ENCODE measurements at regions not wholly inside any gene's neighbourhood (a gene's known extent, or its start where the extent isn't known, plus 50 kb on each side); places are given as distances from the start of the nearest gene placed in this dataset.

DNA sequence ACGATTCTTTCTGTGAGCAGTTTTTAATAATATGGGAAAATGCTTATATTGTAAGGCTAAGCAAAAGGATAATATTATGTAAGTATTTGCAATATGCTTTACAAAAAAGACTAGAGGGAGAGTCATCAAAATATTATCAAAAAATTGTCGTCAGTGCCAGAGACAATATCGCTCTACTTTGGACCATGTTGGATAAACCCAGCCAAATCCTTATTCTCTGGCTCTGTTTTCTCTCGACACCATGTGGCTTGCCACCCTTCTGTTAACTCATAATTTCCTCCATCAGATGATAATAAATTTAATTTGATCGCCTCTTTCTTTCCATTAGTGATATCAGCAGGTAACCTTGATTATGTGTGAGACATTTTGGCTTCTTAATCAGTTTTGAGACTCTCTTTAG is 129.9 kb downstream of the CDC42EP3 start:
- no peak for DNase-seq
- Mint-ChIP-seq H3K4me3 (no peak overlapping the region), H3K4me1 (no peaks in the 10 kb centered on the region), H3K36me3 (ENCODE audit: low read depth) (no peaks in the 10 kb centered on the region), H3K27ac (no peak overlapping the region), H3K27me3 (peaks cover 38% of the 10 kb centered on the region), H3K9me3 (no peaks in the 10 kb centered on the region)
- intact Hi-C loops (cut with micrococcal nuclease): no loop called here

DNA sequence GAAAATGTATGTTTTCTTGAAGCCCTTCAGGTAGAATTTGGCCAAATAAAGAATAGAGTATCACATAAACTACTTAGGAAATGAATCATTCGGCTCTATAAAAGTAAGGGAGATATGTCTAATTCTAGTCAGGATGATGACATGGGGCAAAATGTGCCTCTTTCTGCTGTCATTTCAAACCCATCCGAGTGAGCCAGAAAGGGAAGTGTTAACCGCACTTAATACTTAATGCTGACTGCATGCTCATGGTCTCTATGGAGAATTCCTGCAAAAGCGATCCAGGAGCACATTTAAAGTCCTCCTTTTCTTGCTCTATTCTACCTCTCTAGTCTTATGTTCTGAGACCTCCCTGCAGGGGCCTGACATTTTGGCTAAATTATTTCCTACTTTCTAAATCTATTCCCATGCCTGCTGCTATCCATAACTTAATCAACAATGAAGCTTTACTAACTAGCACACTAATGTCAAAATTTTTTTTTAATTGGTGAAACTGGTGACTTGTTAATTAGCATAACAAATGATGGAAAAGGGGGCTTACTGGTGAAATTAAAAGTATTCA is 127.4 kb downstream of the CDC42EP3 start:
- H3K27me3 Mint-ChIP-seq: peaks cover 32% of the 10 kb centered on the region
- no peak overlapping the region for H3K27ac Mint-ChIP-seq
- no peaks in the 10 kb centered on the region for H3K36me3 Mint-ChIP-seq (ENCODE audit: low read depth)
- DNase-seq: peak; percentile 21
- intact Hi-C loops (cut with micrococcal nuclease): no loop called here
- H3K9me3 Mint-ChIP-seq: no peaks in the 10 kb centered on the region
- no peaks in the 10 kb centered on the region for H3K4me1 Mint-ChIP-seq
- no peak overlapping the region for H3K4me3 Mint-ChIP-seq

DNA sequence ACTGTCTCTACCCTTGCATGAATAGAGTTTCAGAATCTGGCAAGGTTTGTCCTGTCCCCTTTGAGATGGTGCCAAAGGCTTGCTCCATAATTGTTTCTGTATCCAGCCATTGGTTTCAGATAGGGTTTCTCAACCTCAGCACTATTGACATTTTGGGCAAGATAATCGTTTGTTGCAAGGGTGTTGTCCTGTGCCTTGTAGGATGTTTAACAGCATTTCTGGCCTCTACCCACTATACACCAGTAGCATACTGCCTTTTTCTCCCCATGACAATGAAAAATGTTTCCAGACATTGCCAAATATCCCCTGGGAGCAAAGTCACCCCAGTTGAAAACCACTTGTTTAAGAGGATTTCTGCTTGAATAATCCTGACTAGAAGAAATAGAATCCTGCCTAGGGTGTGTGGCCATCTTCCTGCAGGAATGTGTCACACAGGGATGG is 126.8 kb downstream of the CDC42EP3 start:
- no peak overlapping the region for H3K4me3 Mint-ChIP-seq
- no peaks in the 10 kb centered on the region for H3K36me3 Mint-ChIP-seq (ENCODE audit: low read depth)
- no peaks in the 10 kb centered on the region for H3K9me3 Mint-ChIP-seq
- peak; percentile 24 for DNase-seq
- intact Hi-C loops (cut with micrococcal nuclease): no loop called here
- H3K27me3 Mint-ChIP-seq: peaks cover 30% of the 10 kb centered on the region
- H3K4me1 Mint-ChIP-seq: peaks cover 1% of the 10 kb centered on the region
- H3K27ac Mint-ChIP-seq: no peak overlapping the region

DNA sequence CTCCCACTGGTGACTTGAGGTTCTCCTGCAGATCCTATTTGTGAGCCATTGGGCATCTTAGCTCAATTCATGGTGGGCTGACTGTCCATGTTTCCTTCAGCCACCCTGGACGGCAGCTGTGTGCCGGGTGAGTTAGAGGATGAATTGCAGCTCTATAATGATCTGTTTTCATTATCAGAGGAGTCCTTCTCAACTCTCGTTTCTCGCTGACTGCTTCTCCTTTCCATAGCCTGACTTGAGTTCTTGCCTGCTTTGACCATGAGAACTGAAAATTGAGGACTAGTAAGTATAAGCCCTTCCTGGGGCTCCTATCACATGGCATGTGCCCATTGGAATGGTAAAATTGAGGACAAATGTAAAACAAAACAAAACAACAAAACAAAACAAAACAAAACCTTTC is 121.8 kb downstream of the CDC42EP3 start:
- Mint-ChIP-seq H3K4me1 (peaks cover 6% of the 10 kb centered on the region), H3K4me3 (no peak overlapping the region), H3K9me3 (no peaks in the 10 kb centered on the region), H3K36me3 (ENCODE audit: low read depth) (no peaks in the 10 kb centered on the region), H3K27ac (no peak overlapping the region), H3K27me3 (peaks cover 8% of the 10 kb centered on the region)
- intact Hi-C loops (cut with micrococcal nuclease): no loop called here
- DNase-seq: peak; percentile 40

DNA sequence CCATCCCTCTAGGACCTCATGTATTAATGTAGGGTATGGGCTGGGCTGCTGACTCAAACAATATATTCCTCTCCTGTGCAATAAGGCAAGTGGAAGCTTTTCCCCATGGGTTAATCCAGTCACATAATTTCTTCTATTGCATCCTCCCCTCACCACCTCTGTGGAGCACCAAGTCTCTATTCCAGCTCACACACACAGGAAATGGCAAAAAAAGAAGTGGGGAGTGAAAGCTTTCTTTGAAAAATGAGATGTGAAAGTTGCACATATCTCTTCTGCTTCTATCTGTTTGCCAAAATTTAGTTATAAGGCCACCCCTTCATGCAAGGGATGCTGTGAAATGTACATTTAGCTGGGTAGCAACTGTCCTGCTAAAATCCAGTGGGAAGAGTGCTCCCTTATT is 121.3 kb downstream of the CDC42EP3 start:
- H3K4me1 Mint-ChIP-seq: peaks cover 6% of the 10 kb centered on the region
- H3K4me3 Mint-ChIP-seq: no peak overlapping the region
- H3K27ac Mint-ChIP-seq: no peak overlapping the region
- H3K27me3 Mint-ChIP-seq: peaks cover 3% of the 10 kb centered on the region
- peak; percentile 39 for DNase-seq
- intact Hi-C loops (cut with micrococcal nuclease): no loop called here
- H3K9me3 Mint-ChIP-seq: no peaks in the 10 kb centered on the region
- H3K36me3 Mint-ChIP-seq (ENCODE audit: low read depth): no peaks in the 10 kb centered on the region

DNA sequence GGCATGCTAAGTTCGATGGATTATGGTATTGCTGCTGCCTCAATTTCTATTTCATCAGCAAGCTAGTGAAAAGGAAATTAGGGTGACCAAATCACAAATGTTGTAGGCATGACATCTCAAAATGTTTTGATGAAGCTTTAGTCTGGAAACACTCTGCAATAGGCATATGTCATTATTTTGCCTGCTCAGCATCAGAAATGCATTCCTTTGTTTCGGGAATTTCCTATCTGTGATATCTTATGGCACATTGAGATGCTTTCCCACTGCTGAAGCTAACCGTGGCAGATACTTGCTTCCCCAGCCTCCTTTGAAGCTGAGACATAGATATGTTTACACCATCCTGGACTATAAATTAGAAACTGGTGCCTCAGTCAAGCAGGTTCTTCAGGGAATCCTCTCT is 119.7 kb downstream of the CDC42EP3 start:
- no peaks in the 10 kb centered on the region for H3K27me3 Mint-ChIP-seq
- H3K4me3 Mint-ChIP-seq: no peak overlapping the region
- no peak overlapping the region for H3K27ac Mint-ChIP-seq
- intact Hi-C loops (cut with micrococcal nuclease): no loop called here
- peaks cover 6% of the 10 kb centered on the region for H3K4me1 Mint-ChIP-seq
- peak; percentile 6 for DNase-seq
- no peaks in the 10 kb centered on the region for H3K9me3 Mint-ChIP-seq
- H3K36me3 Mint-ChIP-seq (ENCODE audit: low read depth): no peaks in the 10 kb centered on the region

DNA sequence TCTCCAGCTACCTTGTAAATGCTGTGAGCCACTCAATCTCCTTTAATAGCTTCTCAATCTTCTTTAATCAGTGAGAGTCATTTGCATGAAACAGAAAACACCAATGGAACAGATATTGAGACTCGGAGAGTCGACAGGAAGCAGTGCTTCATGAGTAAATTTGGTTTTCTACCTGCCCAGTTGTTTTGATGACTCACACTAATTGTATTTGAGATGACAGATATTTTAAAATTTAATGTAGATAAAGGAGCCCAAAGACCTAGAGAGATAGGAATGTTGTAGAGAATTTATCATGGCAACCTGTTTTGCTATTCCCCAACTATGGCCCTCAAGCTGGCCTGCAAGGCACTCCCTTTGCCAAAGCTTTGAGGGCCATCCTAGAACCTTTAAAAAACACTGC is 119.1 kb downstream of the CDC42EP3 start:
- H3K27ac Mint-ChIP-seq: no peak overlapping the region
- peaks cover 6% of the 10 kb centered on the region for H3K4me1 Mint-ChIP-seq
- H3K27me3 Mint-ChIP-seq: no peaks in the 10 kb centered on the region
- no peaks in the 10 kb centered on the region for H3K9me3 Mint-ChIP-seq
- intact Hi-C loops (cut with micrococcal nuclease): no loop called here
- DNase-seq: peak; percentile 28
- no peaks in the 10 kb centered on the region for H3K36me3 Mint-ChIP-seq (ENCODE audit: low read depth)
- no peak overlapping the region for H3K4me3 Mint-ChIP-seq

DNA sequence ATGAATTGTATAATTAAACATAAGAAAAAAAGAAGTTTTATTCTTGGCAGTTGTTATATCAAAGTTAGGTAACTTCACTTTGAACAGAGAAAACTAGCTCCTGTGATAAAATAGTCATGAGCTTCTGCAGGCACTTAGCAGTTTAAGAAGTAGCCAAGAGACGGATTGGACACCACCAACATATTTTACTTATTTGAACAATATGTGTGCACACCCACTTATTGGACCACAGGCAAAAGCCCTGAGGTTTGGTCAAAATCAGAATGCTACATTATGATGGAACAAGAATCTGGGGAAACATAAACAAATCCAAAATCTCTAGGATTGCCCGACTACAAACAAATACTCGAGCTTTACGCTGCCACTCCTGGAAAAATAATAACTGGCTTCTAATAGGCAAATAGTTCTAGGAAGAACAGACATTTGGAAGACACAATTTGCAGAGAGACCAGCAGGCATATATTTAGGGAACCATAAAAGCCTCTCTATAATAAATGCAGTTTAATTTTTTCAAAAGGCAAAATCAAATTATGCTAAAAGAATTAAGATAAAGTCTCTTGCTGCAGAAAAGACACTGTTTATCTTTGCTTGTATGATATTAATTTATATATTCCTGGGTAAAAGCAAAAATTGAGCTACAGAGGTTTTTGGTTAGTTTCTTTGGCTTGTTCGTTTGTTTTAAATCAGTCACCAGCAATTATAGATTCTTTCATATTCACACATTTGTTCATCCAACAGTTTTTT is 117.9 kb downstream of the CDC42EP3 start:
- intact Hi-C loops (cut with micrococcal nuclease): no loop called here
- Mint-ChIP-seq H3K4me3 (no peak overlapping the region), H3K27me3 (no peaks in the 10 kb centered on the region), H3K36me3 (ENCODE audit: low read depth) (no peaks in the 10 kb centered on the region), H3K4me1 (peaks cover 6% of the 10 kb centered on the region), H3K9me3 (no peaks in the 10 kb centered on the region), H3K27ac (no peak overlapping the region)
- DNase-seq: peak; percentile 14

DNA sequence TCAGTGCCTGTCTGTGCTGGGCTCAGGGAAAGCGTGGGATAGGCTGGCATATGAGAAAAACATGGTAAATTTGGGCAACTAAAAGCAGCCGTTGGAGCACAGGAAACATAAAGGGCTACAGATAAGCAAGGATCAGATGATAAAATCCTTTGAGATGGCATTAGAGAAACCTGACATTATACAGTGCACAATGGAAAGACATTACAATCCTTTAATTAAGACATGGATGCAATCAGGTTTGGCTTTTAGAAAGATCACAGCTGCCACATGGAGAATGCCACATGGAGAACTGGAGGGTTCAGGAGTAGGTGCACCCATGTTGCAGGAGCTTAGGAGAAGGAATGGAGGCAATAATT is 117.3 kb downstream of the CDC42EP3 start:
- intact Hi-C loops (cut with micrococcal nuclease): no loop called here
- DNase-seq: peak; percentile 34
- H3K36me3 Mint-ChIP-seq (ENCODE audit: low read depth): no peaks in the 10 kb centered on the region

DNA sequence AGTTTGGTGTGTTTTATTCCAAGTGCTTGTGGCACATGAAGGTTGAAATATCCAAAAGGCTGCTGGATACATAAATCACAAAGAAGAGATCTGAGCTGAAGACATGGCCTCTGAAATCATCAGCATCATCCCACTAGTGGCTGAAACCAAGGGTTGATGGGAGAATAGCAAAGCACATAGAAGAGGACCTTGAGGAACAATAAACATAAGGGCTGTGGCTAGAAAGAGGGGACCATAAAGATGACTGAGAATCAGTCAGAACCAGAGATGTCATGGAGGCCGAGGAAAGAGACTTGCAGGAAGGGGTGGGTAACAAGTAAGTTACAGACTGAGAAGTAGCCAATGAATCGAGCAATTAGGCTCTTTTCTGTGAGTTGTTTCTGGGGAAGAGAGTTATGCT is 116.8 kb downstream of the CDC42EP3 start:
- no peaks in the 10 kb centered on the region for H3K36me3 Mint-ChIP-seq (ENCODE audit: low read depth)
- intact Hi-C loops (cut with micrococcal nuclease): no loop called here
- peak; percentile 41 for DNase-seq
- H3K4me1 Mint-ChIP-seq: peaks cover 4% of the 10 kb centered on the region
- H3K4me3 Mint-ChIP-seq: no peak overlapping the region
- H3K27me3 Mint-ChIP-seq: no peaks in the 10 kb centered on the region
- no peaks in the 10 kb centered on the region for H3K9me3 Mint-ChIP-seq
- H3K27ac Mint-ChIP-seq: no peak overlapping the region

More for the DNA sequence above, 117.3 kb downstream of the CDC42EP3 start:
- Mint-ChIP-seq H3K27ac (no peak overlapping the region), H3K4me1 (peaks cover 6% of the 10 kb centered on the region), H3K27me3 (no peaks in the 10 kb centered on the region), H3K4me3 (no peak overlapping the region), H3K9me3 (no peaks in the 10 kb centered on the region)

DNA sequence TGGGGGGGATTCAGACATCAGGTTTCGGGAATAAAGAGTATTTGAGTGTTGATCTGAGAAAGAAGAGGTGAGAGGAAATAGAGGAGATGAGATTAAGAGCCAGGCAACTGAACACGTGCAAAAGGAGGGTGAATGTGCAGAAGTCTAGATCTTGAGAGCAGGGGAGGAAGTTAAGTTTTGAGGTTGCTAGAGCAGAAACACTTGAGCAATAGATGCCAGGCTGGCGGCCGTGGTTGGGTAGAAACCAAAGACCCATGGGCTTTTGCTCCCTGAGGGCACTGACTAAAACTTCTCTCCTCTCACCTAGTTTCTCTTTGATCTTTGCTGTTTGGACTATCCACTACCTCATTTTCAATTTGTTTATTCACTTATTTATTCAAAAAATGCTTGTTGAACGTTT is 116.0 kb downstream of the CDC42EP3 start:
- Mint-ChIP-seq H3K4me1 (peaks cover 4% of the 10 kb centered on the region), H3K4me3 (no peak overlapping the region), H3K9me3 (no peaks in the 10 kb centered on the region), H3K27ac (no peak overlapping the region), H3K27me3 (no peaks in the 10 kb centered on the region), H3K36me3 (ENCODE audit: low read depth) (no peaks in the 10 kb centered on the region)
- no peak for DNase-seq
- intact Hi-C loops (cut with micrococcal nuclease): no loop called here

DNA sequence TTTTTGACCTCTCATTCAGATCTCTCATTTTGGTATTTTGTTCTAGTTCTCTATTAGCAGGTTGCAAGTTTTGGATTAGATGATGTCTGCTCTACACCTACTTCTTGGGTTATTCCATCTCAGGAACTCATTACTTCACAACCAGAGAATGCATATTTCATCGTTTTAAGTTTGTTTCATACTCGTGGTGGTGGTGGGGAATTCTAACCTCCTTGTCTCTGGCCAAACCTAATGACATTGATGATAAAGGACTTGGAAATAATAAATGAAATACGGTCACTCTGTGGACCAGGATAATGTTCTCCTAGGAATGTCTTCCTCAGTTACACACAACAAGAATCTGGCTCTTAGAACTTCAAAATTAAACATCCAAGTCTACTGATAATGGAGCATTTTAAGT is 115.2 kb downstream of the CDC42EP3 start:
- Mint-ChIP-seq H3K4me3 (no peak overlapping the region), H3K4me1 (peaks cover 4% of the 10 kb centered on the region), H3K27ac (no peak overlapping the region), H3K36me3 (ENCODE audit: low read depth) (no peaks in the 10 kb centered on the region), H3K27me3 (no peaks in the 10 kb centered on the region), H3K9me3 (no peaks in the 10 kb centered on the region)
- DNase-seq: peak; percentile 20
- intact Hi-C loops (cut with micrococcal nuclease): no loop called here

DNA sequence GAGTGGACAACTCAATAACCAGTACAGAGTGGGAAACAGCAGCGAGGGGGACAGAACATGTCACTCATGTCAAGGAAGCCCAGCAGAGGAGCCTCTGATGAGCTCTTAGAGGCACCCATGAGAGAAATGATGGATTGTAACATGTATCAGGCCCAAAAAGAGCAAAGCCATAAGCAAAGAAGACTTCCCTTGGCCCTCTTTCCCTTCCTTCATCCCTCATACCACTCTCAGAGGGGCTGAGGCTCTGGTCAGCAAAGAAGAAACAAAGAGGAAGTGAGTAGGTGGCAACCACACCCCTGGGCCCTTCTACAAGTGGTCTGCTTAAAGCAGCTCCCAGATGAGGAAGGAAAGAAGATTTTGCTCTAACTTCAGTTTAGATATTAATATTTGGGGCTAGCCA is 112.8 kb downstream of the CDC42EP3 start:
- no peaks in the 10 kb centered on the region for H3K4me1 Mint-ChIP-seq
- H3K27ac Mint-ChIP-seq: no peak overlapping the region
- peak; percentile 45 for DNase-seq
- H3K36me3 Mint-ChIP-seq (ENCODE audit: low read depth): no peaks in the 10 kb centered on the region
- H3K27me3 Mint-ChIP-seq: no peaks in the 10 kb centered on the region
- H3K9me3 Mint-ChIP-seq: no peaks in the 10 kb centered on the region
- H3K4me3 Mint-ChIP-seq: no peak overlapping the region
- intact Hi-C loops (cut with micrococcal nuclease): no loop called here

DNA sequence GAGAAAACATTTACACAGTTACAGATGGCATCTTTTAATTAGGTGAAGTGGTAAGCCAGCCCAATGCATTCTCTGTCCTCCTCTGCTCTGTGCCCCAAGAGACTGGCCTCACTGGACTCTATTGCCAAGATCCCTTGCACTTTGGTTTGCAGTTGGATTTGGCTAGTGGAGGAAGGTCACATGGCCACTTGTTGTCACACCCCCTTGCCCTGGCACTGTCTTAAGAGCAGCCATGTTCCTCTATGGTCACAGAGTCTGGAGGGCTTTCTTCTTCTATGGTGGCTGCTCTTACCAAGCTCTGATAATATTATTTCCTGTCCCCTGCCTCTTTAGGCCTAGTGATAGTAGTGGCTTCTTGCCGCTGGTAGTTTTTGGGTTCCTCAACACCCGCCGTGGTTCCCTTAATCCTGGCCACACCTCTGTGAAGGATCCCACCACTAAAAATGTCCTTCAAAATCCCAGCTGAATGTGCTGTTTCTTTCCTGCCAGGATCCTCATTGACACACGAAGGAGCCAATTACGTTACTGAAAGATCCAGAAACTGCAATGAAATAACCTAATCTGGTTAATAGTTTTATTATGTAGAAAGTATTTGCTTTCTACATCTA is 111.1 kb downstream of the CDC42EP3 start:
- Mint-ChIP-seq H3K27me3 (no peaks in the 10 kb centered on the region), H3K9me3 (no peaks in the 10 kb centered on the region), H3K36me3 (ENCODE audit: low read depth) (no peaks in the 10 kb centered on the region), H3K4me3 (no peak overlapping the region), H3K27ac (no peak overlapping the region), H3K4me1 (no peaks in the 10 kb centered on the region)
- intact Hi-C loops (cut with micrococcal nuclease): no loop called here
- no peak for DNase-seq

Measured in activated CD4-positive, alpha-beta T cell treated with anti-CD3 and anti-CD28 coated beads, Interleukin-2, amount 10 ng/mL, durations not matched to agents 24 days and 14 days (primary cell).